ENCODE measurements at regions not wholly inside any gene's neighbourhood (a gene's known extent, or its start where the extent isn't known, plus 50 kb on each side); places are given as distances from the start of the nearest gene placed in this dataset.

DNA sequence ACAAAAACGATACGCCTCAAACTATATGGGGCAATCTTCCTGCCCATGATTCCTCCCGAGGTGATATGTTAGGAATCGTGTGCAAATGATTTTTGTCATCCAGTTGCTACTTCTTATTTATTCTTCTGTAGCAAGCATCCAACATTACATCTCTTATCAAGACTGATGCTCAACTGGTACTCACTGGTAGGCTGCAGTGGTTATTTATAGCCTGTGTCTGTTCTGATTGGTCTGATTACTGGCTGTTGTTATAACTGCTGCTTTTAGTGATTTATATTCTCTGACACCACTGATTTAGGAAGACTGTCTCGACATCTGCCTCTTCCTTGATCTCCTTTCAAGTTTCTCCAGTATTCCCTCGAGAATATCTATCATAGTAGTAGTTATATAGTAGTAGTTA lies 165.8 kb downstream of the LARP7 start:
- CTCF ChIA-PET, result no interaction called here

More for the DNA sequence above, 165.8 kb downstream of the LARP7 start:
- Histone ChIP-seq H2BK15ac (ENCODE audit: low read depth, low read length) (no peak overlapping the region), H2AK5ac (ENCODE audit: low read depth, low read length) (no peak overlapping the region), H3K56ac (ENCODE audit: extremely low read depth, insufficient read depth, low read length) (no peak overlapping the region), H3K9ac (ENCODE audit: low read depth, low read length) (no peak overlapping the region), H3K4me3 (ENCODE audit: insufficient read depth, low read depth, low read length) (no peak overlapping the region), H2BK20ac (ENCODE audit: low read depth, low read length) (no peak overlapping the region), H3K23ac (ENCODE audit: low read depth, low read length) (no peak overlapping the region), H2AFZ (replicated peaks; ENCODE audit: low read length, poor library complexity) (no peak overlapping the region), H3K27ac (ENCODE audit: insufficient read depth, low read length) (no peak overlapping the region), H3K14ac (replicated peaks; ENCODE audit: low read depth, low read length) (no peak overlapping the region), H4K20me1 (ENCODE audit: insufficient read depth, low read length) (no peaks in the 10 kb centered on the region), H3K4ac (ENCODE audit: low read depth, low read length) (no peak overlapping the region), H3K4me2 (ENCODE audit: low read depth, low read length) (no peak overlapping the region), H3K9me3 (ENCODE audit: control insufficient read depth, insufficient read depth, low read length) (no peaks in the 10 kb centered on the region), H3K27me3 (ENCODE audit: control insufficient read depth, insufficient read depth, low read length) (no peaks in the 10 kb centered on the region), H3K18ac (ENCODE audit: low read depth, low read length) (no peak overlapping the region), H3K36me3 (ENCODE audit: control insufficient read depth, insufficient read depth, low read length) (no peaks in the 10 kb centered on the region), H4K91ac (ENCODE audit: insufficient read depth, low read depth, low read length) (no peak overlapping the region), H2BK120ac (ENCODE audit: low read depth, low read length) (no peak overlapping the region), H3K4me1 (ENCODE audit: control insufficient read depth, insufficient read depth, low read length) (no peaks in the 10 kb centered on the region), H3K79me1 (ENCODE audit: low read depth in 1 of 2, low read length in 2 of 2) (no peaks in the 10 kb centered on the region), H2BK5ac (ENCODE audit: low read depth, low read length, poor library complexity, severe bottlenecking) (no peak overlapping the region), H4K5ac (ENCODE audit: low read depth, low read length) (no peak overlapping the region), H3K9me1 (ENCODE audit: insufficient read depth, low read length) (no peaks in the 10 kb centered on the region), H2AK9ac (replicated peaks; ENCODE audit: low read depth, low read length, poor library complexity) (no peak overlapping the region), H4K8ac (ENCODE audit: low read depth in 2 of 2, low read length in 2 of 2) (no peak overlapping the region)
- dilution Hi-C loops (cut with HindIII; ENCODE audit: low sequenced_read_pairs, unreplicated experiment) (no loop called here), intact Hi-C loops (cut with micrococcal nuclease) (no loop called here), in situ Hi-C loops (cut with MboI; ENCODE audit: low sequenced_read_pairs) (no loop called here)
- no peak for ATAC-seq (ENCODE audit: low read depth)
- POLR2A ChIA-PET (ENCODE audit: unreplicated experiment), result no interaction called here
- no peak for DNase-seq
- no TSS peak for BruUV-seq (replicated peaks)
- no CpG with 5 or more reads among the region's 6 CpGs for WGBS, 2 experiments (ENCODE audit: extremely low coverage in 2 of 2, insufficient read length in 1 of 2)
- TF ChIP-seq CEBPB (IDR thresholded peaks at IDR 0.05; ENCODE audit: low read depth, low read length) (no peak), BHLHE40 (IDR thresholded peaks at IDR 0.05; ENCODE audit: low read depth, low read length) (no peak), MAZ (IDR thresholded peaks at IDR 0.05; ENCODE audit: borderline replicate concordance, low read depth, low read length) (no peak), FOS (IDR thresholded peaks at IDR 0.05; ENCODE audit: low read depth, low read length) (no peak), CTCF (conservative IDR thresholded peaks at IDR 0.05; ENCODE audit: low read depth, low read length) (no peak), RAD21 (IDR thresholded peaks at IDR 0.05; ENCODE audit: low read length) (no peak), CHD1 (IDR thresholded peaks at IDR 0.05; ENCODE audit: low read depth, low read length) (no peak), MXI1 (IDR thresholded peaks at IDR 0.05; ENCODE audit: borderline replicate concordance, low read depth, low read length) (no peak), ELK1 (IDR thresholded peaks at IDR 0.05; ENCODE audit: borderline replicate concordance, low read depth, low read length) (no peak), RCOR1 (IDR thresholded peaks at IDR 0.05; ENCODE audit: insufficient replicate concordance, low read length) (no peak), MAFK (IDR thresholded peaks at IDR 0.05; ENCODE audit: low read depth, low read length) (no peak), POLR2A (IDR thresholded peaks at IDR 0.05; ENCODE audit: low read depth, low read length) (no peak), SMC3 (IDR thresholded peaks at IDR 0.05; ENCODE audit: low read depth, low read length) (no peak), RFX5 (IDR thresholded peaks at IDR 0.05; ENCODE audit: low read depth, low read length) (no peak)
- TF ChIP-seq, protein P1, sequence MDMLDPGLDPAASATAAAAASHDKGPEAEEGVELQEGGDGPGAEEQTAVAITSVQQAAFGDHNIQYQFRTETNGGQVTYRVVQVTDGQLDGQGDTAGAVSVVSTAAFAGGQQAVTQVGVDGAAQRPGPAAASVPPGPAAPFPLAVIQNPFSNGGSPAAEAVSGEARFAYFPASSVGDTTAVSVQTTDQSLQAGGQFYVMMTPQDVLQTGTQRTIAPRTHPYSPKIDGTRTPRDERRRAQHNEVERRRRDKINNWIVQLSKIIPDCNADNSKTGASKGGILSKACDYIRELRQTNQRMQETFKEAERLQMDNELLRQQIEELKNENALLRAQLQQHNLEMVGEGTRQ (IDR thresholded peaks at IDR 0.05; ENCODE audit: low read depth, low read length), result no peak

Data from IMR-90 (cell line).